Frontal cortex (tissue), 3 donors: ENCODE measurements at regions not wholly inside any gene's neighbourhood (a gene's known extent, or its start where the extent isn't known, plus 50 kb on each side); places are given as distances from the start of the nearest gene placed in this dataset.

Source experiments
- DNase-seq, 2 donors: peaks; one replicate each; pipeline ENCODE4 v3.0.0; 2012; ENCODE audit warnings: low spot score in 2 of 2
- FAIRE-seq: peaks from 2 replicates; lab custom pipeline; 2012; peaks lifted over from hg19 to GRCh38; lab: Jason Lieb, UNC
- donor health status: control.
- donor health status: control.
- donor health status: control.

GRCh38 chr10:55098452-55098851 is 297.4 kb upstream of the PCDH15 start:
- DNase-seq (no peak), FAIRE-seq (no peak)

- FAIRE-seq = peak; percentile 81
- peak in 1 of 2 donors; percentile 0 for DNase-seq
These were observed 290.8 kb upstream of the PCDH15 start for GRCh38 chr10:55091691-55092328.

DNA sequence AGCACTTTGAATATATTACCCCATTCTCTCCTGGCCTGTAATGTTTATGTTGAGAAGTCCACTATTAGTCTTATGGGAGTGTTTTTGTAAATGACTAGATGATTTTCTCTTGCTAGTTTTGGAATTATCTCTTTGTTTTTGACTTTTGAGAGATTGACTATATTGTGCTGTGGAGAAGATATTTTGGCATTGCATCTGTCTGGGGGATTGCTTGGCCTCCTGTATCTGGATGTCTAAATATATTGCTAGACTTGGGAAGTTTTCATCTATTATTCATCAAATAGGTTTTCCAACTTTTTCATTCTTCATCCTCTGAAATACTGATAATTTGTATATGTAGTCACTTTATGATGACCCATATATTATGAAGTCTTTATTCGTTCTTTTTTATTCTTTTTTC is 277.1 kb upstream of the PCDH15 start:
- DNase-seq (no peak), FAIRE-seq (no peak)

GRCh38 chr10:55065185-55065584 is 264.2 kb upstream of the PCDH15 start:
- DNase-seq (no peak), FAIRE-seq (no peak)

DNA sequence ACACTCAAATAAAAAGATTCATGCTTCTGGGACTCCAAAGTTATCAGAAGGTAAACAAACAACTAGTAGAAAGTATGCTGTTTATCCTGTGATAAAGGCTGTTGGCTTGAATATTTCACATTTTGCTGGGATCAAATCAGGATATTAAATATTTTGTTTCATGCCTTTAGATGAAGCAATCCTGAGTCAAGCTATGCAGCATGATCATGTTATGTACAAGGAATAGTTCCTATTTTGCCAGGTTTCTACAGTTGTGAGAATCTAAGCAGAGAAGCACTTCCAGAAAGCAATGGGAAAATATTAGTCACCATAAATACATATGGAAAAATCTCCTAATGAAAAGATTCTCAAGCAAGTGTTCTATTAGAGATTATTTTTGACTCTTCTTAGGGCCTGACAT is 262.8 kb upstream of the PCDH15 start:
- FAIRE-seq = no peak
- no peak for DNase-seq

- no peak for DNase-seq
- FAIRE-seq = no peak
These were observed 261.3 kb upstream of the PCDH15 start for GRCh38 chr10:55062349-55062748.

- DNase-seq = no peak
- FAIRE-seq = no peak
These were observed 257.8 kb upstream of the PCDH15 start for GRCh38 chr10:55058800-55059199.

DNA sequence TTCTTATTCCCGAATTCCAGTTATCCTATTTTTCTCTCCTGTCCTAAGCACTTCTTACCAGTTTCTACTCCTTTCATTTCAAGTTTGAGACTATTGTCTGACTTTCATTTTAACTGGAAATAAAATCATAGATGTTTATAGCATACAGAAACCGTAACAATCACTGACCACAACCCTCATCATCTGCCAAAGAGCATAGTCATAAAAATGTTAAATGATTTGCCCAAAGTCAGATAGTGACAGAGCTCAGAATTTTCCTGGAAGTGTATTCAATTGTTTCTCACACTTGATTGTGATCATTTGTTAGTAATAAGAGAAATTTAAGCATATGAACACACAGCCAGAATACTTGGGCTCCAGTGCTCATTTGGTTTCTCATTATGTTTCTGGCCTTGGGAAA is 250.5 kb upstream of the PCDH15 start:
- no peak for FAIRE-seq
- no peak for DNase-seq

GRCh38 chr10:55048830-55049498 is 247.9 kb upstream of the PCDH15 start:
- DNase-seq (no peak), FAIRE-seq (no peak)

DNA sequence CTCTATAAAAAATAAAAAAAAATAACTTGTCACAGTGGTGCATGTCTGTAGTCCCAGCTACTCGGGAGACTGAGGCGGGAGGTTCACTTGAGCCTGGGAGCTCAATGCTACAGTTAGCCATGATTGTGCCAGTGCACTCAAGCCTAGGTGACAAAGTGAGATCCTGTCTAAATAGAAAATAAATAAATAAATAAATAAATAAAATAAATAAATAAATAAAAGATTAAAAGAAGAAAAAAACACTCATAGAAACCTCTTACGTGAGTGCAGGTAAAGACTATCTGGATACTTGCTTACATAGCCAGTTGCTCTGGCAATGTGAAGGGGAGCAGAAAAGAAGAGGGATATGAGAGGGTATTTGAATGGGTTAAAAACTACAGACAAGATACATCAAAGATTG is 242.5 kb upstream of the PCDH15 start:
- DNase-seq (no peak), FAIRE-seq (no peak)

DNA sequence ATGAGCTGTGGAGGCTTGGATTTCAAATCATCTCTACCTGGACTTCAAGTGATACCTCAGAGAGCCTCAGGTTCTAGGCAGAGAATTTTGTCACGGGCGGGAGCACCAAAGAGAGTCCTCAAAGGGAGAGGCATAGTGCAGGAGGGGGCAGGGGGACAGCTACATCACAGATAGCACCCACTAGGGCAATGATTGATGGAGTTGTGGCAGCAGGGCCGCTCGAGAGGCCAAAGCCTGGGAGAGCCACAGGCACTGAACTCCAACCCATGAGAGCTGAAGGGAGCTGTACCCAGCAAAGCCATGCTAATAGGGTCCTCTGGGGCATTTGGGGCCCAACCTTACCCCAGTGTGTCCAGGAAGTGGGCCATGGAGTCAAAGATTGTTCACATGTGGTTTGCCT is 232.0 kb upstream of the PCDH15 start:
- FAIRE-seq = no peak
- DNase-seq = no peak

GRCh38 chr10:55024713-55025112 is 223.7 kb upstream of the PCDH15 start:
- no peak for FAIRE-seq
- no peak for DNase-seq

- DNase-seq = no peak
- FAIRE-seq = no peak
These were observed 218.4 kb upstream of the PCDH15 start for GRCh38 chr10:55019439-55019838.

- no peak for FAIRE-seq
These were observed 212.3 kb upstream of the PCDH15 start for GRCh38 chr10:55013318-55013717.

GRCh38 chr10:55002420-55002819 is 201.4 kb upstream of the PCDH15 start:
- DNase-seq (no peak), FAIRE-seq (no peak)

More at GRCh38 chr10:55013318-55013717, 212.3 kb upstream of the PCDH15 start:
- DNase-seq = no peak

DNA sequence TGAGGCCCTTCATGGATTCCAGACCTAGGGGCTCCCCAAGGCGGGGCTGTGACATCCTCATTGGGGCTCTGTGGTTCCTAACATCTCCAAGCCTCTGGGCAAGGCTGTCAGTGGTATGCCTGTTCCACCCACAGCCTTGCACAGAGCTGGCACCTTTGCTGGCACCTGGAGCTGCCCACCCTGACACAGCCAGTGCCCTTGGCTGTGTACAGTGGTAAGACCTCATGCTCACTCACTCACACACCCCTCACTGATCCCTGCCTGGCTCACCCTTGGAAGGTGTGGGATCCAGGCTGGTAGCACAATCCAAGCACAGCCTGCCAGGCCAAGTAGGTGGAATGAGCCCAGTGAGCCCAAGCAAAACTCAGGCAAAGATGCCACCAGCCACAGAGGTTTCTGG is 200.4 kb upstream of the PCDH15 start:
- no peak for FAIRE-seq

GRCh38 chr10:54993148-54993547 is 192.1 kb upstream of the PCDH15 start:
- no peak for FAIRE-seq
- DNase-seq = no peak

More for the DNA sequence above, 200.4 kb upstream of the PCDH15 start:
- no peak for DNase-seq

GRCh38 chr10:54985732-54986131 is 184.7 kb upstream of the PCDH15 start:
- DNase-seq (no peak), FAIRE-seq (no peak)

DNA sequence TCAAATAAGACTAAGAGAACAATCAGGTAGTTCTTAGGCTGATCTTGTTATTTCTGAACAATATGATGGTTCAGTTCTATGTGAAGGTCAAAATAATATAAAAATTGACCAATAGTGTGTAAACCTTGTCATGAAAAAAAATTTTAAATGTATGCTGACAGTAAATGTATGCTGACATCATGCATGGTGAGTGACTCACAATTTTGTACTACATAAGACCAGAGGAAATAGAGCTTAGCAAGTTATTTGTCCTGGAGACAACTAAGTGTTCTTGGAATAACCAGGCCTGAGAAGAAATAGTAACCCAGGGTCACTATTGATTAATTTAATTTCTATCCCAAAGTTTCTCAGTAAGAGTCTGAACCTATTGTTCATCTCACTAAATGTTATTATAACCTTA is 182.2 kb upstream of the PCDH15 start:
- no peak for DNase-seq
- no peak for FAIRE-seq

- FAIRE-seq (no peak), DNase-seq (no peak)
These were observed 161.3 kb upstream of the PCDH15 start for GRCh38 chr10:54962134-54962900.

GRCh38 chr10:54961040-54961439 is 160.0 kb upstream of the PCDH15 start:
- FAIRE-seq (no peak), DNase-seq (no peak)
